ENCODE measurements at regions not wholly inside any gene's neighbourhood (a gene's known extent, or its start where the extent isn't known, plus 50 kb on each side); places are given as distances from the start of the nearest gene placed in this dataset.

DNA sequence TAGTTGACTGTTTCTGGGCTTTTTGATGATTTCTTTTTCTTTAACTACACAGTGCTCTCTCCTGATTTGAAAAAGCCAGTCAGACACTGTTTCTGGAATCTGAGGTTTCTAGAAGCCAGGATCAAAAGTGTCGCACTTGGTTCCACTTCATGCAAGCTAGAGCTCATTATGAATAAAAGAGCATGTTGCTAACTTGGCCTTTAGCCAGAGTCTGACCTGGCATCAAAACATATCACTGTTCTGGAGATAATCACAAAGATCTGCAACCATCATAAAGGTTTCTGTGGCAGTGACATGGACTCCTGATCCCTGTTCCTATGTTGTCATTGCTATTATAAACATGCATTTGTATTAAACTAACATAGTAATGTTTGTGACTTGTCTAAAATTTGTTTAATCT, 76.1 kb upstream of the MAPRE2 start:
- Histone ChIP-seq H3K4me3 (ENCODE audit: low read length) (no peak overlapping the region), H3K27me3 (ENCODE audit: control insufficient read depth, insufficient read depth, low read length) (no peaks in the 10 kb centered on the region), H3K4me1 (ENCODE audit: control insufficient read depth, insufficient read depth, low read length) (peaks cover 13% of the 10 kb centered on the region), H3K9ac (ENCODE audit: low read length) (no peak overlapping the region), H3K36me3 (ENCODE audit: control insufficient read depth, insufficient read depth, low read length) (no peaks in the 10 kb centered on the region), H3K9me3 (ENCODE audit: control insufficient read depth, low read length) (no peaks in the 10 kb centered on the region)

DNA sequence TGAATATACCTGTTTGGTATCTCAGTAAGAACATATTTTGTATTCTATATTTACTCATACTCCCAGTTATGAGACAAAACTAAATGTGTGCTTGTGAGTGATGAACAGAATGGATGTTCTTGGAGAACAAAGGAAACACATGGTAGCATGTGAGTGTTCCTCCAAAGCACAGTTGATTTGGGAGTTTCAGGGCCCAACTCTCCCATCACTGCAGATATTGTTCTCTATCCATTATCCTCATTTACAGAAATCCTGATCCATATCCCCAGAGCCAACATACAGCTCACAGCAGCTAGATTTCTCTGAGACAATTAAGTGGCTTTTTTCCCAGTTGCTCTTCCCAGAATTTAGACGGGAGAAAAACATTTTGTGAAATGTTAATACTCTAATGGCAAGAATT, 75.6 kb upstream of the MAPRE2 start:
- H3K27me3 ChIP-seq (ENCODE audit: control insufficient read depth, insufficient read depth, low read length): no peaks in the 10 kb centered on the region
- no peaks in the 10 kb centered on the region for H3K9me3 ChIP-seq (ENCODE audit: control insufficient read depth, low read length)
- peaks cover 8% of the 10 kb centered on the region for H3K4me1 ChIP-seq (ENCODE audit: control insufficient read depth, insufficient read depth, low read length)
- no peak overlapping the region for H3K9ac ChIP-seq (ENCODE audit: low read length)
- no peak overlapping the region for H3K4me3 ChIP-seq (ENCODE audit: low read length)
- no peaks in the 10 kb centered on the region for H3K36me3 ChIP-seq (ENCODE audit: control insufficient read depth, insufficient read depth, low read length)

DNA sequence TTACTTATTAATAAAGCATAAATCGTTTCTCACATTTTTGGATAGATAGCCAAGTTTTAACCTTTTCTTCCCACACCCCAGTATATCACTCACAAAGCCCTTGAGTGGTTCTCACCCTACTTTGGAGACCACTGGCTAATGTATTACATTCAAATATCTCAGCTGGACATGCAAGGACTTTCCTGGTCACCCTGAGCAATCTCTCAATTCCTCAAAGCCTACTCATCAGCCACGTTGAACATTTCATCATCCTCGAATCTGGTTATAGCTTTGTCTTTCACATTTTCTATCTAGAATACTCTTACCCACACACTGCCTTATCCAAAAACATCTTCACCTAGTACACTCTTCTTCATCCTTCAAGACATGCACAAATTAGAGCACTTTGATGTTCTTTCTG, 71.1 kb upstream of the MAPRE2 start:
- H3K9me3 ChIP-seq (ENCODE audit: control insufficient read depth, low read length): no peaks in the 10 kb centered on the region
- no peak overlapping the region for H3K4me3 ChIP-seq (ENCODE audit: low read length)
- no peaks in the 10 kb centered on the region for H3K36me3 ChIP-seq (ENCODE audit: control insufficient read depth, insufficient read depth, low read length)
- H3K27me3 ChIP-seq (ENCODE audit: control insufficient read depth, insufficient read depth, low read length): no peaks in the 10 kb centered on the region
- H3K9ac ChIP-seq (ENCODE audit: low read length): no peak overlapping the region
- H3K4me1 ChIP-seq (ENCODE audit: control insufficient read depth, insufficient read depth, low read length): no peaks in the 10 kb centered on the region

DNA sequence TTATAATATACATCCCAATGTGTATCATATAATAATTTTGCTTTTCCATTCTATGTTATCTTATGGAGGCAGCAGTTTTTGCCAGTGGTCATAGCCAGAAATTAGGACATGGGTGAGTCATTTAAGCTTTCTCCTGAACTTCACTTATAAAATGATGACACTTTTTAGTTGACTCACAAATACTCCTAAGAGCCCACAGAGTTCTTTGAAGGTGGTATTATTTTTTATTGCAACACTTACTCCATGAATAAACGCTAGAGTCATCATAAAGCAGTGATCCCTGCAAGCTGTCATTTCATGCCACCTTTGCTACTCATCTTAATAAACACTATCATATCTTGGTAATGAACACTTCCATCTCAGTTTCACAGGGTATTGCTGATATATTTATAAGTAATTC, 69.9 kb upstream of the MAPRE2 start:
- no peaks in the 10 kb centered on the region for H3K36me3 ChIP-seq (ENCODE audit: control insufficient read depth, insufficient read depth, low read length)
- no peaks in the 10 kb centered on the region for H3K9me3 ChIP-seq (ENCODE audit: control insufficient read depth, low read length)
- no peak overlapping the region for H3K4me3 ChIP-seq (ENCODE audit: low read length)
- no peaks in the 10 kb centered on the region for H3K27me3 ChIP-seq (ENCODE audit: control insufficient read depth, insufficient read depth, low read length)
- H3K4me1 ChIP-seq (ENCODE audit: control insufficient read depth, insufficient read depth, low read length): peaks cover 9% of the 10 kb centered on the region
- H3K9ac ChIP-seq (ENCODE audit: low read length): no peak overlapping the region

DNA sequence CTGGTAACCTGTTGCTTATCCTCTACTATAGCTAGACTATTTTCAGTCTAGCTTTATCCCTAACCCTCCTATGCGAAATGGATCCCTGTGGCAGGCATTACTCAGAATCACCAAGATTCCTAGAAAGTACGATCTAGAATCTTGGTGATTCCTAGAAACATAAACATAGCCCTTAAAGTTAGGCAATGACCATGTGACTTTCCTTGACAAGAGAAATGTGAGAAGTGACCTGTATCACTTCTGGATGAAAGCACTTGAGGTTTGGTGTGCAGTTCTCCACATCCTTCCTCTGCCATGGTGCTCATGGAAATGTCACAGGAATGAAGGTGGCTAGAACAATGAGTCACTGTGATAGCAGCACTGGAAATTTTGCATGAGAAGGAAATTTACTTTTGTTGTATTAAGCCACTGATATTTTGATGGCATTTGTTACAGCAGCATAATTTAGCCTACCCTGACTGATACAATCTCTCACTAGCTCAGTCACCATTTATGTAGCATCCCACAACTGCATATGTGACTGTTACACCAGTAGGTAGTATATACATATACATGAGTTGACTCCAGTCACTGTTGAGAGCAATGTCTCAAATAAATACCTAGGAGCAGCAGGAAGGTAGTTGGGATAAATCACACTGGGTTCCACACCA, 68.3 kb upstream of the MAPRE2 start:
- Histone ChIP-seq H3K27me3 (ENCODE audit: control insufficient read depth, insufficient read depth, low read length) (no peaks in the 10 kb centered on the region), H3K9me3 (ENCODE audit: control insufficient read depth, low read length) (no peaks in the 10 kb centered on the region), H3K4me3 (ENCODE audit: low read length) (no peak overlapping the region), H3K4me1 (ENCODE audit: control insufficient read depth, insufficient read depth, low read length) (peaks cover 12% of the 10 kb centered on the region), H3K9ac (ENCODE audit: low read length) (no peak overlapping the region), H3K36me3 (ENCODE audit: control insufficient read depth, insufficient read depth, low read length) (no peaks in the 10 kb centered on the region)

DNA sequence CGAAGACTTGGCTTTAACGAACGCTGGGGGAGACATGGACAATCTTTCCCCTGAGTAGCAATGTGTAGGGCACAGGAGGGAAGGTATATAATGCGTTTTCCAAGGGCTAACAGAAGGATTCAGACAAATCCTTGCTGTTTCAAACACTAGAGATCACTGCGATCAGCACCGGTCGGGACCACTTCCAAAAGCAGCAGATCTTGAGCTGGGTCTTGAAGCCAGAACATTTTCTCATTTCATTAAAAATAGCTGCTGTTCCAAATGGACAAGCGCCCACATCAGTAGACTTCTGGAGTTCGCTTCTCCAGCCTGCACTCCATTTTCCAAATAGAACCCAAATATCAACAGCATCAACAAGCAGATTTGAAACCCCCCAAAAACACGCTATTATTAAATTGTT, 65.1 kb upstream of the MAPRE2 start:
- no peaks in the 10 kb centered on the region for H3K9me3 ChIP-seq (ENCODE audit: control insufficient read depth, low read length)
- peak overlapping the region; percentile 60 for H3K9ac ChIP-seq (ENCODE audit: low read length)
- peaks cover 22% of the 10 kb centered on the region for H3K4me1 ChIP-seq (ENCODE audit: control insufficient read depth, insufficient read depth, low read length)
- H3K4me3 ChIP-seq (ENCODE audit: low read length): no peak overlapping the region
- H3K36me3 ChIP-seq (ENCODE audit: control insufficient read depth, insufficient read depth, low read length): no peaks in the 10 kb centered on the region
- H3K27me3 ChIP-seq (ENCODE audit: control insufficient read depth, insufficient read depth, low read length): no peaks in the 10 kb centered on the region

DNA sequence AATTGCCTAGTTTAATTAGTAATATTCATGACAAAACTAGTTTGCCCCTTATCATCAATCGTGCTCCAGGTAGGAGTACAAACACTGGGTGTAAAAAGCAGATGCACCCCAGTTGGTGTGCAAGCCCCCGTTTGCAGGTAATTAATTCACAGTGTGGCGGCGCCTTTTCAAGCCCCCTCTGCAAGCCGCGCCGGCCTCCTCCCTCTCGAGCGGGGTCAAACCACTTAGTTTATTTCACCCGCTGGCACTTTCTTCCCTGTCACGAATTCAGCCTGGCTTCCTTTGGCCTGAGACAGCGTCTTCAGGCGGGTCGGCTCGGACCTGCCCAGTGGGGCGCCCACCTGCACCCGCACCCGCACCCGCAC, 64.7 kb upstream of the MAPRE2 start:
- Histone ChIP-seq H3K27me3 (ENCODE audit: control insufficient read depth, insufficient read depth, low read length) (no peaks in the 10 kb centered on the region), H3K9me3 (ENCODE audit: control insufficient read depth, low read length) (no peaks in the 10 kb centered on the region), H3K4me1 (ENCODE audit: control insufficient read depth, insufficient read depth, low read length) (peaks cover 22% of the 10 kb centered on the region), H3K4me3 (ENCODE audit: low read length) (no peak overlapping the region), H3K36me3 (ENCODE audit: control insufficient read depth, insufficient read depth, low read length) (no peaks in the 10 kb centered on the region), H3K9ac (ENCODE audit: low read length) (peak overlapping the region; percentile 60)

DNA sequence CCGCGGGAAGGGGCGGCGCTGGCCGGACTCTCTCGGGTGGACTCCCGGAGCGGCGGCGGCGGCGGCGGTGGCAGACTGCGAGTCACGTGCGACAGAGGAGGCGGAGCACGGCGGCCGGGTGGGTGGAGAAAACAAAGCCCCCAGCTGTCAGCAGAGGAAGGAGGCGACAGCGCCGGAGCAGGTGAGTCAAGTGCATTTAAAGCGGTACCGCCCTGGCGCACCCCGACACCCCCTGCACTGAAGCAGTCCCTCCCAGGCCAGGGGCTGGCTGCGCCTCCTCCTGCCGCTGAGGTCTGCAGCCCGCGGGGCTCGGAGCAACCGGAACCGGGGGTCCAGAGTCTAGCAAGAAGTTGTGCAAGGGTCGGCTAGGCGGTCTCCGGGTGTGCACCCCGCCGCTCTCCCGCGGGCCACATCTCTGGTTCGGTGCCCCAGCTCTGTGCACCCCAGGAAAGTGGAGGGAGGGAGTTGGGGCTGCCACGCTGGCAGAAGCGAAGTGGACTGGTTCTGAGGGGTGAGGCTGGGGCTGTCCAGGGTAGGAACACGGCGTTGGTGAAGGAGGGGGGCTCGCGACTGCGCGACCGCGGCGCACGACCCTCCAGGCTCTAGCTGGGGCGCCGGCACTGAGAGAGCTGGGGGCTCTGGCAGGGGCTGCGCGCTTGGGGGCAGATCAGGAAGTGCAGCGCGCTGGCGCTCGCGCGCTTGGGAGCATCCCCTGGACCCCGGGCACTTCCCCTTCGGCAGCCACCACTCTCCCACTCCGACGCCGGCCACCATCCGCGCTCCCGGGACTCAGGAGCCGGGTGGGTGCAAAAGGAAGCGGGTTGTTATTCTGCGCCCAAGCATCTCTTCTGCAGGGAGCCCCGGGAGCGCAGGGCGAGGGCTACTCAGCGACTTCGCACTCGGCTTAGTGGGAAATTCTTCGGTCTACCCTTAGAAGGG, 64.0 kb upstream of the MAPRE2 start:
- Histone ChIP-seq H3K27me3 (ENCODE audit: control insufficient read depth, insufficient read depth, low read length) (no peaks in the 10 kb centered on the region), H3K9ac (ENCODE audit: low read length) (peak overlapping the region; percentile 98), H3K36me3 (ENCODE audit: control insufficient read depth, insufficient read depth, low read length) (no peaks in the 10 kb centered on the region), H3K4me1 (ENCODE audit: control insufficient read depth, insufficient read depth, low read length) (peaks cover 22% of the 10 kb centered on the region), H3K4me3 (ENCODE audit: low read length) (peak overlapping the region; percentile 87), H3K9me3 (ENCODE audit: control insufficient read depth, low read length) (no peaks in the 10 kb centered on the region)

DNA sequence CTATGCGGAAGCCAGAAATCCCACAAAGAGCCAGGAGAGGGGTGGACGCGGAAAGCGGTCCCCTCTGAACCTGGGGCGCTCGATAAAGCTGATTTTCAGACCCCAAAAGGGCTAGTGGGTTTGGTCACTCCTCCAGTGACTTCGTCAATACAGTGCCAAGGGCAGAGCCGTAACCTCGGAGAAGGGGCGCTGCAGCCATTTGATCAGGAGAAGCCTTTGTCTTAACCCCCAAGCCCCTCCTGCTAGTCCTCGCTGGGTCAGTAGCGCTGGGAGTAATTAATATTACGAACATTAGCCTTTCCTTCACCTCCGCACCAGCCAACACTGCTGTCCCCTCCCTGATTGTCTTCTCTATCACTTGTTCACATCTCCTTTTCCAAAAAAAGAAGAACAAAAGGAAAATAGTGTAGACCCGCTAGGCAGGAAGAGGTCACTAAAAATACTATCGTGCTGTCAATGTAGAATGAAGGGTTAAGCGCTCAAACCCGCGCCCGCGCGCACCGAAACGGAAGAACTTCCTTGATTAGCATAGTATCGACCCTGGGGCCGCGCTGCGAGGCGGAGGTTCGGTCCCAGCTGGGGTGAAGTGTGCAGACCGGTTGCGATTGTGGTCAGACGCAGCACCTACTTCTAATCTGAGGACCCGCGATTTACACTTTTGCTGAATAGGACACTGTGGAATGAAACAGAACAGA, 63.2 kb upstream of the MAPRE2 start:
- H3K9ac ChIP-seq (ENCODE audit: low read length): peak overlapping the region; percentile 98
- no peaks in the 10 kb centered on the region for H3K27me3 ChIP-seq (ENCODE audit: control insufficient read depth, insufficient read depth, low read length)
- H3K4me3 ChIP-seq (ENCODE audit: low read length): peak overlapping the region; percentile 87
- no peaks in the 10 kb centered on the region for H3K36me3 ChIP-seq (ENCODE audit: control insufficient read depth, insufficient read depth, low read length)
- no peaks in the 10 kb centered on the region for H3K9me3 ChIP-seq (ENCODE audit: control insufficient read depth, low read length)
- peaks cover 22% of the 10 kb centered on the region for H3K4me1 ChIP-seq (ENCODE audit: control insufficient read depth, insufficient read depth, low read length)

DNA sequence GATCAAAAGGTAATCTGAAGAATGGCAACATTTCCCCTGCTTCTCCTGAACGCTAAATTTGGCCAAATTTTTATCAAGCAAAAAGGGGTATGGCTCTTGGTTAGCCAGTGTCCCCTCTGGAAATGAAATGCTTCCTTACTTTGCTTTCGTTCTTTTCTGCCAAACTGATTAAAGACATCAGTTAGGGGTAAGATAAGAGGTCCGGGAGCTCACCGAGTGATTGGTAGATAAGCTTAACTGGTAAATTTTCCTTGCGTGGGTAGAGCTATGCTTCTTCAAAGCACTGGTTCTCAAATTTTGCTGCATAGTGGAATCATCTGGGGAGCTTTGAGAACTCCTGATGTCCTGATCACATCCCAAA, 62.7 kb upstream of the MAPRE2 start:
- Histone ChIP-seq H3K4me1 (ENCODE audit: control insufficient read depth, insufficient read depth, low read length) (peaks cover 22% of the 10 kb centered on the region), H3K27me3 (ENCODE audit: control insufficient read depth, insufficient read depth, low read length) (no peaks in the 10 kb centered on the region), H3K4me3 (ENCODE audit: low read length) (peak overlapping the region; percentile 87), H3K9me3 (ENCODE audit: control insufficient read depth, low read length) (no peaks in the 10 kb centered on the region), H3K9ac (ENCODE audit: low read length) (peak overlapping the region; percentile 98), H3K36me3 (ENCODE audit: control insufficient read depth, insufficient read depth, low read length) (no peaks in the 10 kb centered on the region)

DNA sequence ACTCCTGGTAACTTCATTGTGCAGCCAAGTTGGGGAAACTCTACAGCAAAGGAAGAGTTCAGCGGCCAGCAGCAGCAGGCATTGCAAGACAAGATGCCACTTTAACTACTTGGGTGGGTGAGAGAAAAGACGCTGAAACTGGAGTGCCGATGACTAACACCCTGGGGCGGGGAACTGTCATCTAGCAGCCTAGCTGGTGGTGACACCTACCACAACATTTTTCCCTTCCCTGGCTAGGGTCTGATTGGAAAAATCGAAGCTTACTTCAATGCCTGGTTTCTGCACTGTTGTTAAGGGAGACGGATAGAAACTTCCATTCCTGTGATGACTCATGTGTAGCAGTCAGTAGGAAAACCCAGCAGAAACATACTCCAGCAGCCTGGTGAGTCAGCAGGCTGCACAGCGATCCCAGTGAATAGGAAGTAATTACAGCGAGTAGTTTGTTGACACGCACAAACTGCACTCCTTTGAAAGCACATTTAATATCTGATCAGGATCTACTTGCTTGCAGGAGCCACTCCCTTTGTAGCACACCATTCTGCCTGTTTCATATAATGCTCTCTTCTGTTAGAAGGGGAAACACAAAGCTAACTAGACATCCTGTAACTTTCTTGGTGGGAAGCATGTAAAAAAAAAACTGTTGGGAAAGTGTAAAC, 62.1 kb upstream of the MAPRE2 start:
- Histone ChIP-seq H3K9ac (ENCODE audit: low read length) (peak overlapping the region; percentile 98), H3K36me3 (ENCODE audit: control insufficient read depth, insufficient read depth, low read length) (no peaks in the 10 kb centered on the region), H3K27me3 (ENCODE audit: control insufficient read depth, insufficient read depth, low read length) (no peaks in the 10 kb centered on the region), H3K4me3 (ENCODE audit: low read length) (peak overlapping the region; percentile 87), H3K9me3 (ENCODE audit: control insufficient read depth, low read length) (no peaks in the 10 kb centered on the region), H3K4me1 (ENCODE audit: control insufficient read depth, insufficient read depth, low read length) (peaks cover 22% of the 10 kb centered on the region)

DNA sequence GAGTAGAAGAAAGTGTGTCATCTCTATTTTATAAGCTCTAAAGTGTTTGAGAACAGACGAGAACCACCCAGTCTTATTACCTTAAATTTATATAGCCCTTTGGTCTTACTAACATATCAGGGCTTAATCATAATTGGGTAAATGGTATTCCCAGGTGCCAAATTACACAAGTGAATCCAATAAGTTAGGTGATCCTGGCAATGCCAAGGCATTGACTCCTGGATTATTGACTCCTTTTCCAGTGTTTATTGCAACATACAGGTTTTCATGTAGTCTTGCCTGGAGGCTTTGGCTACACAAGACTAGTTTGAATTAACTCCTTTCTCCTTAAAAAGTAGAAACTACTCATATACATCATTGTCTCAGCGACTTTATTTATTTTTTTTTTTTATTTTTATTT, 59.7 kb upstream of the MAPRE2 start:
- Histone ChIP-seq H3K27me3 (ENCODE audit: control insufficient read depth, insufficient read depth, low read length) (no peaks in the 10 kb centered on the region), H3K9me3 (ENCODE audit: control insufficient read depth, low read length) (no peaks in the 10 kb centered on the region), H3K9ac (ENCODE audit: low read length) (no peak overlapping the region), H3K36me3 (ENCODE audit: control insufficient read depth, insufficient read depth, low read length) (no peaks in the 10 kb centered on the region), H3K4me1 (ENCODE audit: control insufficient read depth, insufficient read depth, low read length) (peaks cover 12% of the 10 kb centered on the region), H3K4me3 (ENCODE audit: low read length) (no peak overlapping the region)

Measured in mucosa of stomach (tissue), 1 donor.